HL-60 (cell line): ENCODE measurements at regions not wholly inside any gene's neighbourhood (a gene's known extent, or its start where the extent isn't known, plus 50 kb on each side); places are given as distances from the start of the nearest gene placed in this dataset.

Experiments used
- DNase-seq, 2 experiments: peaks; one replicate each; pipeline ENCODE4 v3.0.0-alpha.2; 2010 to 2020; ENCODE audit warnings: low read depth in 1 of 2, low spot score in 1 of 2
- H3K27ac ChIP-seq: fragments of 250-450 bp; sonication (Bioruptor Pico); replicated peaks from 2 replicates; pipeline ENCODE4 v1.5.1; 2020; ENCODE audit warnings: mild to moderate bottlenecking, moderate library complexity
- H3K27me3 ChIP-seq: fragments of 250-450 bp; sonication (Bioruptor Pico); 2 replicates; pipeline ENCODE4 v1.5.1; 2021; ENCODE audit warnings: mild to moderate bottlenecking, moderate library complexity; ENCODE audit not compliant: insufficient read depth, poor library complexity, severe bottlenecking
- H3K4me3 ChIP-seq: replicated peaks from 2 replicates; pipeline ENCODE4 v1.5.1; 2011; ENCODE audit warnings: mild to moderate bottlenecking, control low read depth, low read length; ENCODE audit not compliant: insufficient read depth
- CTCF ChIP-seq: IDR thresholded peaks from one replicate; pipeline ENCODE4 v1.5.1; 2011; ENCODE audit warnings: low read length, control low read depth, inconsistent platforms; ENCODE audit not compliant: insufficient read depth
- GABPA ChIP-seq: IDR thresholded peaks from 2 replicates; pipeline ENCODE4 v1.6.1; 2012; ENCODE audit warnings: low read depth
- POLR2AphosphoS5 ChIP-seq: IDR thresholded peaks from 2 replicates; pipeline ENCODE4 v1.6.1; 2012; ENCODE audit warnings: low read depth
- REST ChIP-seq: IDR thresholded peaks from 2 replicates; pipeline ENCODE4 v1.6.1; 2012; ENCODE audit warnings: low read depth; ENCODE audit not compliant: insufficient replicate concordance
- SPI1 ChIP-seq: IDR thresholded peaks from 2 replicates; pipeline ENCODE4 v1.6.1; 2012; ENCODE audit warnings: low read depth, mild to moderate bottlenecking, borderline replicate concordance

DNA sequence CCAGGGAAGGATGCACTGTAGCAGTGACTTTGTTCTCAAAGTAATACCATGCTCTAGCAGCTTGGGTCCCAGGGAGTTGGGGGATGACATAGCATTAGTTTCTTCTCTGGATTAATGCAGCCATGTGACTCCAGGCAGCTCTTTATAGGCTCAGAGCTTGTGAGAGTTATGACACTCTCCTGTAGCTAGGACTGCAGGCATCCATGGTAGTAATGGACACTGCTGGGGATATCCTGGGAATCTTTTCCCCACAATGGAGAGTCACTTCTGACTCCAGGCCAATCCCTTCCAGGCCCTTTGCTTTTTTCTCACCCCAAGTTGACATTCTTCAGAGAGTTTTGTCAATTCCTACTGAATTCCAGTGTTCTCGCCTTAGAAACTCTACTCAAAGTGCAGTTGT lies 270.9 kb downstream of the COG6 start:
- peaks cover 2% of the 10 kb centered on the region for H3K27me3 ChIP-seq
- DNase-seq = no peak
- H3K4me3 ChIP-seq = no peak overlapping the region
- H3K27ac ChIP-seq = no peak overlapping the region
- TF ChIP-seq SPI1 (no peak), REST (no peak), POLR2AphosphoS5 (no peak)

DNA sequence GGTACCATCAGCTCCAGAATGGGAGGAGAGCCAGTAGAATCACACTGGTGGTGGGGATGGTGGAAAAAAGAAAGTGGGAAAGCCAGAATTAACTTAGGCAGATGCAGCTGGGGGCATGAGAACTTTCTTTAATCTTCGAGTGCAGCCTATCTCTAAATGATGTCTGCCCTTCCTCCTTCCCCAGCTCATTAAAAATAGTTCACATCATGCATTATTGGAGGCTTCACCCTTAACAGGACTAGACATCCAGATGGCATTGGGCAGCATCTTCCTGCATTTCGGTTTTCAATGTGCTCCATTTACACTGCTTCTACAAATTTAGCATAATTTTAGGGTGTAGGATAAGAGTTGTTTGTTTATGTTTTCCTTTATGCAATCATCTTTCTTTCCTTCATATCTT lies 272.8 kb downstream of the COG6 start:
- H3K27me3 ChIP-seq = peaks cover 2% of the 10 kb centered on the region
- TF ChIP-seq SPI1 = no peak
- no peak overlapping the region for H3K27ac ChIP-seq
- no peak for DNase-seq
- no peak overlapping the region for H3K4me3 ChIP-seq

DNA sequence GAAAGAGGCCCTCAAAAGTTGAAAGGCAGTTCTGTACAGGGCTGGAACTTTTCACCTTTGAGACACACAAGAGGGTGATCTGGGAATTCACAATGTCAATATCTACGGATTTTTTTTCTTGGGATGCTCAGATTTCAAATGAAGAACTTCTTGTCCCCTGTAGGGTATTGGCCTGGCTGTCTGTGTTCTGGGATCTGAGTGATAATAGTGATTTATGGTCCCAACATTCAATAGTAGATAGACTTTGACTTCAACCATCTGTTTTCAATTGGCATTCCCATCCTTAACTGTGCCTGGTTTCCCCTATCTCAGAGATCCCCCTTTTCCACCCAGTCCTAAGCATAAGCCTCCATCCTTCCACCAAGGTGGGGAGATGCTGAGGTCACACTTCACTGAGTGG lies 274.1 kb downstream of the COG6 start:
- Histone ChIP-seq H3K27ac (no peak overlapping the region), H3K27me3 (peaks cover 2% of the 10 kb centered on the region), H3K4me3 (no peak overlapping the region)
- TF ChIP-seq SPI1 (no peak), GABPA (no peak), CTCF (no peak), REST (no peak), POLR2AphosphoS5 (no peak)
- DNase-seq = no peak

GRCh38 chr13:39930060-39930459 lies 274.6 kb downstream of the COG6 start:
- TF ChIP-seq SPI1 (no peak), REST (no peak), CTCF (no peak), POLR2AphosphoS5 (no peak), GABPA (no peak)
- Histone ChIP-seq H3K27ac (no peak overlapping the region), H3K27me3 (peaks cover 2% of the 10 kb centered on the region), H3K4me3 (no peak overlapping the region)
- DNase-seq = no peak
